ENCODE measurements at regions not wholly inside any gene's neighbourhood (a gene's known extent, or its start where the extent isn't known, plus 50 kb on each side); places are given as distances from the start of the nearest gene placed in this dataset.

- H3K4me1 ChIP-seq (ENCODE audit: control insufficient read depth in 1 of 2, insufficient read depth in 1 of 2, low read depth in 1 of 2, low read length in 1 of 2): no peaks in the 10 kb centered on the region
- no peaks in the 10 kb centered on the region for H3K27me3 ChIP-seq
- H3K4me3 ChIP-seq (ENCODE audit: low read depth in 1 of 2, low read length in 1 of 2): no peak overlapping the region
- TF ChIP-seq CTCF (IDR thresholded peaks at IDR 0.05): no peak
- H3K27ac ChIP-seq: no peak overlapping the region
- H3K36me3 ChIP-seq: no peaks in the 10 kb centered on the region
- H3K9me3 ChIP-seq: no peaks in the 10 kb centered on the region
These were observed 55.8 kb downstream of the RGS12 start for GRCh38 chr4:3348621-3349020.

GRCh38 chr4:3349116-3349515 lies 56.3 kb downstream of the RGS12 start:
- Histone ChIP-seq H3K27ac (no peak overlapping the region), H3K4me3 (ENCODE audit: low read depth in 1 of 2, low read length in 1 of 2) (no peak overlapping the region), H3K27me3 (no peaks in the 10 kb centered on the region), H3K36me3 (no peaks in the 10 kb centered on the region), H3K4me1 (ENCODE audit: control insufficient read depth in 1 of 2, insufficient read depth in 1 of 2, low read depth in 1 of 2, low read length in 1 of 2) (no peaks in the 10 kb centered on the region), H3K9me3 (no peaks in the 10 kb centered on the region)
- TF ChIP-seq CTCF (IDR thresholded peaks at IDR 0.05): no peak

GRCh38 chr4:3351997-3352396 lies 59.2 kb downstream of the RGS12 start:
- TF ChIP-seq CTCF (IDR thresholded peaks at IDR 0.05): no peak
- H3K27me3 ChIP-seq: no peaks in the 10 kb centered on the region
- H3K9me3 ChIP-seq: no peaks in the 10 kb centered on the region
- no peak overlapping the region for H3K27ac ChIP-seq
- no peaks in the 10 kb centered on the region for H3K36me3 ChIP-seq
- no peak overlapping the region for H3K4me3 ChIP-seq (ENCODE audit: low read depth in 1 of 2, low read length in 1 of 2)
- no peaks in the 10 kb centered on the region for H3K4me1 ChIP-seq (ENCODE audit: control insufficient read depth in 1 of 2, insufficient read depth in 1 of 2, low read depth in 1 of 2, low read length in 1 of 2)

GRCh38 chr4:3352505-3352904 lies 59.7 kb downstream of the RGS12 start:
- Histone ChIP-seq H3K4me3 (ENCODE audit: low read depth in 1 of 2, low read length in 1 of 2) (no peak overlapping the region), H3K27ac (no peak overlapping the region), H3K27me3 (no peaks in the 10 kb centered on the region), H3K9me3 (no peaks in the 10 kb centered on the region), H3K4me1 (ENCODE audit: control insufficient read depth in 1 of 2, insufficient read depth in 1 of 2, low read depth in 1 of 2, low read length in 1 of 2) (no peaks in the 10 kb centered on the region), H3K36me3 (no peaks in the 10 kb centered on the region)
- no peak for TF ChIP-seq CTCF (IDR thresholded peaks at IDR 0.05)

- no peak overlapping the region for H3K27ac ChIP-seq
These were observed 60.2 kb downstream of the RGS12 start for GRCh38 chr4:3352941-3353594.

More at GRCh38 chr4:3352941-3353594, 60.2 kb downstream of the RGS12 start:
- no peak overlapping the region for H3K4me3 ChIP-seq (ENCODE audit: low read depth in 1 of 2, low read length in 1 of 2)
- H3K4me1 ChIP-seq (ENCODE audit: control insufficient read depth in 1 of 2, insufficient read depth in 1 of 2, low read depth in 1 of 2, low read length in 1 of 2): no peaks in the 10 kb centered on the region
- TF ChIP-seq CTCF (IDR thresholded peaks at IDR 0.05): no peak
- no peaks in the 10 kb centered on the region for H3K27me3 ChIP-seq
- no peaks in the 10 kb centered on the region for H3K36me3 ChIP-seq
- no peaks in the 10 kb centered on the region for H3K9me3 ChIP-seq

All from neutrophil (primary cell).